Right lobe of liver (tissue), 6 donors: ENCODE measurements at regions not wholly inside any gene's neighbourhood (a gene's known extent, or its start where the extent isn't known, plus 50 kb on each side); places are given as distances from the start of the nearest gene placed in this dataset.
A peak's percentile ranks its signal among the peaks of the same experiment; 100 is the strongest.

ENCODE experiments used
- ATAC-seq, 4 donors: fragments of 200-7000 bp; cut with Tn5 transposase; one replicate each; pipeline ENCODE4 v1.9.1; 2020; ENCODE audit warnings: mild to moderate bottlenecking in 4 of 4, moderate library complexity in 4 of 4
- DNase-seq, 3 donors: peaks; one replicate each; pipeline ENCODE4 v3.0.0-alpha.2; 2020
- H3K27ac ChIP-seq, 3 donors: fragments of 200-600 bp; one replicate each; pipeline ENCODE4 v1.8.0; 2022
- H3K27me3 ChIP-seq, 2 donors: fragments of 200-600 bp; one replicate each; pipeline ENCODE4 v1.8.0; 2022
- H3K36me3 ChIP-seq, 4 donors: fragments of 200-600 bp; sonication (generic) in 1 of 4; one replicate each; pipeline versions ENCODE4 v1.5.1 to v1.8.0; 2017 to 2022; ENCODE audit warnings: control low read depth in 1 of 4
- H3K4me1 ChIP-seq, 4 donors: fragments of 200-600 bp; sonication (generic) in 1 of 4; one replicate each; pipeline versions ENCODE4 v1.5.1 to v1.8.0; 2017 to 2022; ENCODE audit warnings: control low read depth in 1 of 4
- H3K4me3 ChIP-seq, 3 donors: fragments of 200-600 bp; one replicate each; pipeline ENCODE4 v1.8.0; 2022
- H3K9me3 ChIP-seq, 4 donors: fragments of 200-600 bp; sonication (generic) in 1 of 4; one replicate each; pipeline versions ENCODE4 v1.5.1 to v1.8.0; 2017 to 2022; ENCODE audit warnings: control low read depth in 1 of 4
- POLR2A ChIP-seq: fragments of 450-650 bp; IDR thresholded peaks from one replicate; pipeline ENCODE4 v1.6.1; 2017; ENCODE audit warnings: antibody characterized with exemption, mild to moderate bottlenecking
- WGBS: methylation state at CpG from one replicate; pipeline ENCODE4 v1.1.6; 2018; ENCODE audit warnings: low coverage, low lambda C conversion rate; ENCODE audit not compliant: insufficient coverage; ENCODE audit errors: missing lambda C conversion rate; 5-methylcytosine and 5-hydroxymethylcytosine counted together
- intact Hi-C, 2 donors: fragments of 100-400 bp; cut with DNase I; formaldehyde crosslinking; loops; one replicate each; pipeline versions ENCODE4 v1.11.2 to v1.14.1; 2022
- TF ChIP-seq, protein P1 (sequence below), 4 donors: fragments of 200-600 bp in 3 of 4; fragments of 450-650 bp in 1 of 4; IDR thresholded peaks; one replicate each; pipeline versions ENCODE4 v1.5.1 to v1.8.0; 2016 to 2022; ENCODE audit warnings: antibody characterized with exemption in 4 of 4, mild to moderate bottlenecking in 2 of 4
- donor health status: DM: no; HTN: yes; CAD: no.
- donor health status: DM: no; HTN: no; CAD: no.
- donor health status: DM: no; HTN: no; CAD: no.
- donor health status: DM: no; HTN: yes; CAD: no.
- donor health status: DM: no; HTN: yes; CAD: no.

DNA sequence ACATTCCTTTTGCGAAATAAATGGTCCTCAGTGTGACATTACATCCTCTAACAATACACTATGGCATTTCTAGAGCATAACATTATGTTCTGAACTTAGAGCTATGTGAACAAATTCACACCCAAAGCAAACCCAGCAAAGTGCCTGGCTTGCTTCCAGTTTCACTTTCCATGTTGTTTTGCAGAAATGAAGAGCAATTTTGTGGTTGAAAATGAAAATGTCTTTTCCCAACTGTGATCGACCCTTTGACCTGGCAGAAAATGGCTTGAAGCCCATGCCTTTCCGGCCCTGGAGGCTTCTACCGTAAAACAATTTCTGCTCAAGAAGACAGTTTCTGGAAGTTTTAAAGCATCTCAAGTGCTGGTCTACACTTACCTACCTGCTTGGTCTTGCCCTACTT is 344.7 kb upstream of the RGMB start:
- Histone ChIP-seq H3K9me3 (no peaks in the 10 kb centered on the region), H3K27me3 (no peaks in the 10 kb centered on the region), H3K27ac (no peak overlapping the region), H3K36me3 (no peaks in the 10 kb centered on the region), H3K4me1 (no peaks in the 10 kb centered on the region), H3K4me3 (no peak overlapping the region)
- DNase-seq (no peak), ATAC-seq (peak in 3 of 4 donors; percentile 20 to 36 (median 34))
- intact Hi-C loops = no loop called here
- no peak for TF ChIP-seq POLR2A
- TF ChIP-seq, protein P1, sequence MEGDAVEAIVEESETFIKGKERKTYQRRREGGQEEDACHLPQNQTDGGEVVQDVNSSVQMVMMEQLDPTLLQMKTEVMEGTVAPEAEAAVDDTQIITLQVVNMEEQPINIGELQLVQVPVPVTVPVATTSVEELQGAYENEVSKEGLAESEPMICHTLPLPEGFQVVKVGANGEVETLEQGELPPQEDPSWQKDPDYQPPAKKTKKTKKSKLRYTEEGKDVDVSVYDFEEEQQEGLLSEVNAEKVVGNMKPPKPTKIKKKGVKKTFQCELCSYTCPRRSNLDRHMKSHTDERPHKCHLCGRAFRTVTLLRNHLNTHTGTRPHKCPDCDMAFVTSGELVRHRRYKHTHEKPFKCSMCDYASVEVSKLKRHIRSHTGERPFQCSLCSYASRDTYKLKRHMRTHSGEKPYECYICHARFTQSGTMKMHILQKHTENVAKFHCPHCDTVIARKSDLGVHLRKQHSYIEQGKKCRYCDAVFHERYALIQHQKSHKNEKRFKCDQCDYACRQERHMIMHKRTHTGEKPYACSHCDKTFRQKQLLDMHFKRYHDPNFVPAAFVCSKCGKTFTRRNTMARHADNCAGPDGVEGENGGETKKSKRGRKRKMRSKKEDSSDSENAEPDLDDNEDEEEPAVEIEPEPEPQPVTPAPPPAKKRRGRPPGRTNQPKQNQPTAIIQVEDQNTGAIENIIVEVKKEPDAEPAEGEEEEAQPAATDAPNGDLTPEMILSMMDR (IDR thresholded peaks at IDR 0.05) = no peak
- 13% methylated on average over 4 of the region's 4 CpGs for WGBS

DNA sequence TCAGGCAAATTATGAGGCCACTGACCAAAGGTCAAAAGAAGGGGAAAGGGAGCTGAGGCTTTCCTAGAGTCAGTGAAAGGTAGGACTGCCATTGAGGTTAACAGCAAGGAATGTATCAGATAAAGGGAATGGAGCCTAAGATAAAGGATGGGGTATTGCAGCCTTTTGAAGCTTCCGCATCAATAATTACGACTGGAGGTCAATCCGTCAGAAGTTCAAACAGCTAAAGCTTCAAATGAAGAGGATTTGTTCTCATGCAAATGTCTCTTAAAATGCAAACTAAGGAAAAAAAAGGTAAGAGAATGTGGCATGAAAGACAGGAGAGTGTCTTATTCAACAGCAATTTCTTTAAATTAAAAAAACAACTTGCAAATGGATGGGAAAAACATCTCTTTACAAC is 341.1 kb upstream of the RGMB start:
- H3K27me3 ChIP-seq = no peaks in the 10 kb centered on the region
- H3K27ac ChIP-seq = no peak overlapping the region
- H3K4me1 ChIP-seq = no peaks in the 10 kb centered on the region
- TF ChIP-seq, protein P1 (IDR thresholded peaks at IDR 0.05) = no peak
- no peaks in the 10 kb centered on the region for H3K36me3 ChIP-seq
- ATAC-seq (no peak), DNase-seq (no peak)
- H3K4me3 ChIP-seq = no peak overlapping the region
- intact Hi-C loops = no loop called here
- no peaks in the 10 kb centered on the region for H3K9me3 ChIP-seq
- 13% methylated on average over 3 of the region's 3 CpGs for WGBS

DNA sequence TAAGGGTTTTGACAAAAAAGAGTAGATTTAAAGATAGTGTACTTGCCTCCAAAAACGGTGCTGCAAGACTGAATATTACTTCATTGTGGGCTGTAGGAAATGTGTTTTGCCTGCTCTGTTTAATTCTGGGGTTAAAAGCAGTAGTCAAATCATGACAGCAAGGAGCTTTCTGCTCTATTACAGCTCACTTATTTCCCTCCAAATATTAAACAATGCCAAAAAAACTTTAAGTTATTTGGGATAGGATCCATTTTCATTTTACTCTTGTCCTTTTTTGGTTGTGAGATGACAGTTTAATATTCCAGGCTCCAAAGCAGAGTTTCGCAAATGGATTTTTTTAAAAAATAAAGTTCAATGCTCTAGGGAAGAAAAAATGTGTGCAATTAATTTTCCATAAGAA is 340.4 kb upstream of the RGMB start:
- TF ChIP-seq POLR2A = no peak
- TF ChIP-seq, protein P1 (IDR thresholded peaks at IDR 0.05) = no peak
- DNase-seq (no peak), ATAC-seq (no peak)
- intact Hi-C loops = no loop called here
- Histone ChIP-seq H3K9me3 (no peaks in the 10 kb centered on the region), H3K36me3 (no peaks in the 10 kb centered on the region), H3K27me3 (no peaks in the 10 kb centered on the region), H3K4me3 (no peak overlapping the region), H3K4me1 (no peaks in the 10 kb centered on the region), H3K27ac (no peak overlapping the region)
- WGBS = 14% methylated on average over 2 of the region's 2 CpGs

DNA sequence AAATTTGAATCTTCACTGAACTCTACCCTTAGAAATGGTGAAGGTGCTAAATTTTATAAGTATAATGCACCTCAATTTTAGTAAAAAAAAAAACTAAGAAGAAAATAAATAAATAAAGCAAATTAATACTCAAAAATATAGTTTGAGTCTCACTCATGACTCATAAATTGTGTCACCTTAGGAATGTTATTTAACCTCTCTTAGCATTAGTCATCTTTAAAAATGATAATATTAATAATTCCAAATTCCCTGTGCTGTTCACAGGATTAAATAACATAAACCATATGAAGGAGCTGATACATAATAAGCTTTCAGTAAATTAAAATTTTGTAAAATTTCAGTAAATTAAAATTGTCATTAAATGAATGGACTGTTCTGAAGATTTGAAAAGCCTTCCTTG is 339.8 kb upstream of the RGMB start:
- no peak overlapping the region for H3K4me3 ChIP-seq
- H3K36me3 ChIP-seq = no peaks in the 10 kb centered on the region
- H3K27me3 ChIP-seq = no peaks in the 10 kb centered on the region
- no peaks in the 10 kb centered on the region for H3K4me1 ChIP-seq
- no peak for ATAC-seq
- H3K9me3 ChIP-seq = no peaks in the 10 kb centered on the region
- intact Hi-C loops = no loop called here
- no peak for TF ChIP-seq POLR2A
- TF ChIP-seq, protein P1 (IDR thresholded peaks at IDR 0.05) = no peak
- no peak for DNase-seq
- no peak overlapping the region for H3K27ac ChIP-seq

DNA sequence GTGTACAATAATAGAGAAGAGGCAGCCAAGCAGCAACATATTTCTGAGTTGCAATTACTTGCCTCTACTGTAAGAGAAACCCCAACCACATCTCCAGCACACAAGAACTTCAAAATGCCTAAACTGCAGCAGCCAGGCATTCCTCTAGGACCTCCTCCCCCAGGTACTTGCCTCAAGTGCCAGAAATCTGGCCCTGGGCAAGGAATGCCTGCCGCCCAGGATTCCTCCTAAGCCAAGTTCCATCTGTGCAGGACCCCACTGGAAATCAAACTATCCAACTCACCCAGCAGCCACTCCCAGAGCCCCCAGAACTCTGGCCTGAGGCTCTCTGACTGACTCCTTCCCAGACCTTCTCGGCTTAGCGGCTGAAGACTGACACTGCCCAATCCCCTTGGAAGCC is 336.8 kb upstream of the RGMB start:
- H3K4me3 ChIP-seq = no peak overlapping the region
- no peaks in the 10 kb centered on the region for H3K4me1 ChIP-seq
- ATAC-seq (no peak), DNase-seq (no peak)
- no peaks in the 10 kb centered on the region for H3K36me3 ChIP-seq
- H3K27ac ChIP-seq = no peak overlapping the region
- intact Hi-C loops = no loop called here
- H3K9me3 ChIP-seq = no peaks in the 10 kb centered on the region
- TF ChIP-seq POLR2A = no peak
- TF ChIP-seq, protein P1 (IDR thresholded peaks at IDR 0.05) = no peak
- 63% methylated on average over 1 of the region's 3 CpGs for WGBS
- H3K27me3 ChIP-seq = no peaks in the 10 kb centered on the region
